ENCODE measurements at regions not wholly inside any gene's neighbourhood (a gene's known extent, or its start where the extent isn't known, plus 50 kb on each side); places are given as distances from the start of the nearest gene placed in this dataset.
A peak's percentile ranks its signal among the peaks of the same experiment; 100 is the strongest.

DNA sequence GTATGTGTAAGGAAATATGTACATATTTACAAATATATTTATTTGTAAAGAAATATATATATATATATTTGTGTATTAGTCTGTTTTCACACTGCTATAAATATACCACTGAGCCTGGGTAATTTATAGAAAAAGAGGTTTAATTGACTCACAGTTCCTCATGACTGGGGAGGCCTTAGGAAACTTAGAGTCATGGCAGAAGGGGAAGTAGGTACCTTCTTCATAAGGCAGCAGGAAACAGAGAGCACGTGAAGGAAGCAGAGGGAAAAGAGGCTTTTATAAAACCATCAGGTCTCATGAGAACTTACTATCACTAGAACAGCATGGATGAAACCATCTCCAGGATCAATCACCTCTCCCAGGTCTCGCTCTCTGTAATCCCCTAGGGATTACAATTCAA is 644.5 kb upstream of the HS3ST5 start:
- WGBS (ENCODE audit: extremely low coverage, insufficient coverage, low lambda C conversion rate), result no CpG with 5 or more reads among the region's 2 CpGs
- DNase-seq, result no peak
- Histone ChIP-seq H4K8ac (ENCODE audit: low read depth, low read length) (no peak overlapping the region), H3K23ac (ENCODE audit: low read length) (no peak overlapping the region), H3K36me3 (ENCODE audit: control insufficient read depth, insufficient read depth, low read length) (no peaks in the 10 kb centered on the region), H3K56ac (ENCODE audit: low read length) (no peak overlapping the region), H2BK120ac (ENCODE audit: low read depth, low read length) (no peak overlapping the region), H3K27me3 (ENCODE audit: insufficient read depth, low read length, poor library complexity) (no peaks in the 10 kb centered on the region), H4K5ac (ENCODE audit: low read length) (no peak overlapping the region), H3K9ac (ENCODE audit: low read length) (no peak overlapping the region), H2BK5ac (ENCODE audit: low read length) (no peak overlapping the region), H3K4me2 (ENCODE audit: low read length) (no peak overlapping the region), H3K18ac (ENCODE audit: low read length) (no peak overlapping the region), H3K79me1 (ENCODE audit: low read length) (no peaks in the 10 kb centered on the region), H3K4ac (ENCODE audit: low read depth, low read length) (no peak overlapping the region), H3K27ac (ENCODE audit: low read depth, low read length) (no peak overlapping the region), H3K4me1 (ENCODE audit: control insufficient read depth, low read depth, low read length) (no peaks in the 10 kb centered on the region), H3K79me2 (ENCODE audit: control insufficient read depth, insufficient read depth, low read length) (no peaks in the 10 kb centered on the region), H2BK15ac (replicated peaks; ENCODE audit: low read depth) (no peak overlapping the region), H2AK5ac (ENCODE audit: low read length) (no peak overlapping the region), H3K4me3 (ENCODE audit: low read length) (no peak overlapping the region)

DNA sequence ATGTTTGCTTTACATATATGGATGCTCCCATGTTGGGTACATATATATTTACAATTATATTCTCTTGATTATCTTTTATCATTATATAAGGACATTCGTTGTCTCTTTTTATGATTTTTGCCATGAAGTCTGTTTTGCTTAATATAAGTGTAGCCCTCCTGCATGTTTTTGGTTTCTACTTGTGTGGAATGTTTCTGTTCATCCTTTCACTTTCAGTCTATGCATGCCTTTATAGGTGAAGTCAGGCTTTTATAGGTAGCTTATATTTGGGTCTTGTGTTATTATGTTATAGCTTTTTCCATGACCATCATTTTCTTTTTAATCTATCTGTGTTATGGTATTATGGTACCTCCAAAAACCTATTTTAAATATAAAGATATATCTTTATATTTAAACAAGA is 612.5 kb upstream of the HS3ST5 start:
- no peak overlapping the region for H3K56ac ChIP-seq (ENCODE audit: low read length)
- H3K23ac ChIP-seq (ENCODE audit: low read length), result no peak overlapping the region
- H4K8ac ChIP-seq (ENCODE audit: low read depth, low read length), result no peak overlapping the region
- H3K27ac ChIP-seq (ENCODE audit: low read depth, low read length), result no peak overlapping the region
- WGBS (ENCODE audit: extremely low coverage, insufficient coverage, low lambda C conversion rate), result no CpG with 5 or more reads among the region's 1 CpG
- no peak overlapping the region for H3K9ac ChIP-seq (ENCODE audit: low read length)
- no peak overlapping the region for H2AK5ac ChIP-seq (ENCODE audit: low read length)
- no peaks in the 10 kb centered on the region for H3K79me2 ChIP-seq (ENCODE audit: control insufficient read depth, insufficient read depth, low read length)
- H2BK120ac ChIP-seq (ENCODE audit: low read depth, low read length), result no peak overlapping the region
- H3K18ac ChIP-seq (ENCODE audit: low read length), result no peak overlapping the region
- no peaks in the 10 kb centered on the region for H3K4me1 ChIP-seq (ENCODE audit: control insufficient read depth, low read depth, low read length)
- H4K5ac ChIP-seq (ENCODE audit: low read length), result no peak overlapping the region
- H3K4me2 ChIP-seq (ENCODE audit: low read length), result no peak overlapping the region
- no peaks in the 10 kb centered on the region for H3K36me3 ChIP-seq (ENCODE audit: control insufficient read depth, insufficient read depth, low read length)
- H2BK15ac ChIP-seq (replicated peaks; ENCODE audit: low read depth), result no peak overlapping the region
- no peaks in the 10 kb centered on the region for H3K27me3 ChIP-seq (ENCODE audit: insufficient read depth, low read length, poor library complexity)
- no peaks in the 10 kb centered on the region for H3K79me1 ChIP-seq (ENCODE audit: low read length)
- DNase-seq, result no peak
- no peak overlapping the region for H3K4ac ChIP-seq (ENCODE audit: low read depth, low read length)
- no peak overlapping the region for H3K4me3 ChIP-seq (ENCODE audit: low read length)
- no peak overlapping the region for H2BK5ac ChIP-seq (ENCODE audit: low read length)

DNA sequence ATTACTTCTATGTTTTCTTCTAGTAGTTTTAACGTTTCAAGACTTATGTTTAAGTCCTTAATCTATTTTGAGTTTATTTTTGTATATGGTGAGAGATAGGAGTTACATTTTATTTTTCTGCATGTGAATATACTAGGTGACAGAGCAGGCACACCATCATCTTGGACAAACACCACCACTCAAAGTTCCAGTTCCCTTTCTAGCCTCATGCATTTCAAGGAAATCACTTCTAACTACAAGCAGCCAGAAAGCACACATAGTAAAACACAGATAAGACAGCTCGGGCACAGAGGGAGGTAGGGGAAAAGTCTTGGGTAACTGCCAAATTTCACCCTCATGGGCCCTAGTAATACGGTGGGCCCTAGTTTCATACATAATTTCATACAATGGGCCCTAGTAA is 609.4 kb upstream of the HS3ST5 start:
- Histone ChIP-seq H2BK5ac (ENCODE audit: low read length) (peak overlapping the region; percentile 29), H3K23ac (ENCODE audit: low read length) (no peak overlapping the region), H3K56ac (ENCODE audit: low read length) (no peak overlapping the region), H3K9ac (ENCODE audit: low read length) (no peak overlapping the region), H2BK15ac (replicated peaks; ENCODE audit: low read depth) (no peak overlapping the region), H3K4ac (ENCODE audit: low read depth, low read length) (no peak overlapping the region), H3K27ac (ENCODE audit: low read depth, low read length) (no peak overlapping the region), H3K79me1 (ENCODE audit: low read length) (no peaks in the 10 kb centered on the region), H3K27me3 (ENCODE audit: insufficient read depth, low read length, poor library complexity) (no peaks in the 10 kb centered on the region), H2AK5ac (ENCODE audit: low read length) (no peak overlapping the region), H2BK120ac (ENCODE audit: low read depth, low read length) (no peak overlapping the region), H4K8ac (ENCODE audit: low read depth, low read length) (no peak overlapping the region), H3K18ac (ENCODE audit: low read length) (no peak overlapping the region), H3K4me3 (ENCODE audit: low read length) (no peak overlapping the region), H3K4me2 (ENCODE audit: low read length) (no peak overlapping the region), H3K4me1 (ENCODE audit: control insufficient read depth, low read depth, low read length) (no peaks in the 10 kb centered on the region), H3K79me2 (ENCODE audit: control insufficient read depth, insufficient read depth, low read length) (no peaks in the 10 kb centered on the region), H3K36me3 (ENCODE audit: control insufficient read depth, insufficient read depth, low read length) (no peaks in the 10 kb centered on the region), H4K5ac (ENCODE audit: low read length) (no peak overlapping the region)
- no CpG with 5 or more reads among the region's 3 CpGs for WGBS (ENCODE audit: extremely low coverage, insufficient coverage, low lambda C conversion rate)
- no peak for DNase-seq

DNA sequence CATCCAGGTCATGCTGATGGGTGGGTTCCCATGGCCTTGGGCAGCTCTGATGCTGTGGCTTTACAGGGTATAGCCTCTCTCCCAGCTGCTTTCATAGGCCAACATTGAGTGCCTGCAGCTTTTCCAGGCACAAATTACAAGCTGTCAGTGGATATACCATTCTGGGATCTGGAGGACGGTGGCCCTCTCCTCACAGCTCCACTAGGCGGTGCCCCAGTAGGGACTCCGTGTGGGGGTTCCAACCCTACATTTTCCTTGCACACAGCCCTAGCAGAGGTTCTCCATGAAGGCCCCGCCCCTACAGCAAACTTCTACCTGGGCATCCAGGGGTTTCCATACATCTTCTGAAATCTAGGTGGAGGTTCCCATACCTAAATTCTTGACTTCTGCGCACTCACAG is 602.6 kb upstream of the HS3ST5 start:
- no peak overlapping the region for H3K27ac ChIP-seq (ENCODE audit: low read depth, low read length)
- no peak overlapping the region for H4K8ac ChIP-seq (ENCODE audit: low read depth, low read length)
- H3K4me1 ChIP-seq (ENCODE audit: control insufficient read depth, low read depth, low read length), result peaks cover 5% of the 10 kb centered on the region
- no peak overlapping the region for H2BK120ac ChIP-seq (ENCODE audit: low read depth, low read length)
- DNase-seq, result no peak
- H3K79me2 ChIP-seq (ENCODE audit: control insufficient read depth, insufficient read depth, low read length), result no peaks in the 10 kb centered on the region
- WGBS (ENCODE audit: extremely low coverage, insufficient coverage, low lambda C conversion rate), result no CpG with 5 or more reads among the region's 5 CpGs
- H2AK5ac ChIP-seq (ENCODE audit: low read length), result no peak overlapping the region
- no peaks in the 10 kb centered on the region for H3K27me3 ChIP-seq (ENCODE audit: insufficient read depth, low read length, poor library complexity)
- no peak overlapping the region for H4K5ac ChIP-seq (ENCODE audit: low read length)
- no peak overlapping the region for H3K4me3 ChIP-seq (ENCODE audit: low read length)
- H2BK15ac ChIP-seq (replicated peaks; ENCODE audit: low read depth), result no peak overlapping the region
- no peaks in the 10 kb centered on the region for H3K36me3 ChIP-seq (ENCODE audit: control insufficient read depth, insufficient read depth, low read length)
- no peak overlapping the region for H3K18ac ChIP-seq (ENCODE audit: low read length)
- H3K4ac ChIP-seq (ENCODE audit: low read depth, low read length), result no peak overlapping the region
- H3K79me1 ChIP-seq (ENCODE audit: low read length), result no peaks in the 10 kb centered on the region
- no peak overlapping the region for H3K4me2 ChIP-seq (ENCODE audit: low read length)
- no peak overlapping the region for H3K56ac ChIP-seq (ENCODE audit: low read length)
- no peak overlapping the region for H2BK5ac ChIP-seq (ENCODE audit: low read length)
- H3K9ac ChIP-seq (ENCODE audit: low read length), result no peak overlapping the region
- no peak overlapping the region for H3K23ac ChIP-seq (ENCODE audit: low read length)

DNA sequence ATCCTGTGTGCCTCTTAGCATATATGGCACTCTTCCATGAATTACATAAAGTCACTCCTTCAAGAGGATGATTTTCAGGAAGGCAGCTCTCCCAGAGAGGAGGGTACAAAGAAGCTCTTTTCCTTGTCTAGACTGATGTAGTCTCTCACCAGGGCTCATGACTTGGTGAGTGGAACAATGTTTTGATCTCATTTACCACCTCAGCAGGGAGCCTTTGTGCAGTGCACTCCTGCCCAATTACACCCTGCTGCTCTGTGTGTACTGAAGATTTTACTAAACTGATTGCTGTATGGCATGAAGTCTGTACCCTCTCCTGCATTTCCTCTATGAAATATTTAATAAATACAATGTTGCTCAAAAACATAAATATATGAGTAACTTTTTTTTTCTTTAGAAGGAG is 598.3 kb upstream of the HS3ST5 start:
- Histone ChIP-seq H3K27ac (ENCODE audit: low read depth, low read length) (no peak overlapping the region), H3K4me1 (ENCODE audit: control insufficient read depth, low read depth, low read length) (peaks cover 5% of the 10 kb centered on the region), H3K27me3 (ENCODE audit: insufficient read depth, low read length, poor library complexity) (no peaks in the 10 kb centered on the region), H3K79me1 (ENCODE audit: low read length) (no peaks in the 10 kb centered on the region), H2BK120ac (ENCODE audit: low read depth, low read length) (no peak overlapping the region), H3K36me3 (ENCODE audit: control insufficient read depth, insufficient read depth, low read length) (no peaks in the 10 kb centered on the region), H3K9ac (ENCODE audit: low read length) (no peak overlapping the region), H3K4me2 (ENCODE audit: low read length) (no peak overlapping the region), H3K18ac (ENCODE audit: low read length) (no peak overlapping the region), H2BK15ac (replicated peaks; ENCODE audit: low read depth) (no peak overlapping the region), H3K4me3 (ENCODE audit: low read length) (no peak overlapping the region), H3K23ac (ENCODE audit: low read length) (no peak overlapping the region), H4K5ac (ENCODE audit: low read length) (no peak overlapping the region), H4K8ac (ENCODE audit: low read depth, low read length) (no peak overlapping the region), H3K4ac (ENCODE audit: low read depth, low read length) (no peak overlapping the region), H2AK5ac (ENCODE audit: low read length) (no peak overlapping the region), H3K79me2 (ENCODE audit: control insufficient read depth, insufficient read depth, low read length) (no peaks in the 10 kb centered on the region), H2BK5ac (ENCODE audit: low read length) (no peak overlapping the region), H3K56ac (ENCODE audit: low read length) (no peak overlapping the region)
- peak; percentile 59 for DNase-seq

DNA sequence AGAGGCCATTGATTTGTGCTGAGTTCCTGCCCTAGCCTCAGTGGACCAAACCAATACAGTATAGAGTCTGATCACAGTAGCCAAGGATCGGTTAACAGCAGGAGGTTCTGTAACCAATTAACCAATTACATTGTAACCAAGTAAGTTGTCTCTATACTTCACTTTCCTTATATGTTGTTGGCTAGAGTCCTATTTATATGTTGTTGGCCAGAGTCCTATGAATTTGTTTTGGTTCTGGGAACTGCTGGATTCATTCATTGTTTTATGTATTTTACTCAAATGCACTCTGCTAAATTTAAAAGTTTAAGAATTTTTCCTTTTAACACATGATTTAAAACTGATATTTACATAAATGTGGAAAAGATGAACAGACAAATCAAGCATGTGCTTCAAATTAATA is 597.4 kb upstream of the HS3ST5 start:
- H3K27me3 ChIP-seq (ENCODE audit: insufficient read depth, low read length, poor library complexity), result no peaks in the 10 kb centered on the region
- H3K56ac ChIP-seq (ENCODE audit: low read length), result no peak overlapping the region
- no peak overlapping the region for H3K4me2 ChIP-seq (ENCODE audit: low read length)
- no peak overlapping the region for H2BK120ac ChIP-seq (ENCODE audit: low read depth, low read length)
- H3K79me1 ChIP-seq (ENCODE audit: low read length), result no peaks in the 10 kb centered on the region
- no peak overlapping the region for H4K5ac ChIP-seq (ENCODE audit: low read length)
- peaks cover 5% of the 10 kb centered on the region for H3K4me1 ChIP-seq (ENCODE audit: control insufficient read depth, low read depth, low read length)
- no peak overlapping the region for H3K9ac ChIP-seq (ENCODE audit: low read length)
- no peak overlapping the region for H3K18ac ChIP-seq (ENCODE audit: low read length)
- H3K79me2 ChIP-seq (ENCODE audit: control insufficient read depth, insufficient read depth, low read length), result no peaks in the 10 kb centered on the region
- H3K23ac ChIP-seq (ENCODE audit: low read length), result no peak overlapping the region
- no peak overlapping the region for H3K4me3 ChIP-seq (ENCODE audit: low read length)
- no peak overlapping the region for H3K27ac ChIP-seq (ENCODE audit: low read depth, low read length)
- no peak overlapping the region for H2BK5ac ChIP-seq (ENCODE audit: low read length)
- DNase-seq, result no peak
- no peaks in the 10 kb centered on the region for H3K36me3 ChIP-seq (ENCODE audit: control insufficient read depth, insufficient read depth, low read length)
- no peak overlapping the region for H3K4ac ChIP-seq (ENCODE audit: low read depth, low read length)
- WGBS (ENCODE audit: extremely low coverage, insufficient coverage, low lambda C conversion rate), result no CpG with 5 or more reads among the region's 1 CpG
- H2BK15ac ChIP-seq (replicated peaks; ENCODE audit: low read depth), result no peak overlapping the region
- no peak overlapping the region for H2AK5ac ChIP-seq (ENCODE audit: low read length)
- no peak overlapping the region for H4K8ac ChIP-seq (ENCODE audit: low read depth, low read length)

All from mesendoderm (in vitro differentiated cells).